Smooth muscle cell (in vitro differentiated cells): ENCODE measurements at regions not wholly inside any gene's neighbourhood (a gene's known extent, or its start where the extent isn't known, plus 50 kb on each side); places are given as distances from the start of the nearest gene placed in this dataset.
A peak's percentile ranks its signal among the peaks of the same experiment; 100 is the strongest.

Experiments
- DNase-seq: peaks from one replicate; lab custom pipeline; 2025; ENCODE audit not compliant: unreplicated experiment; lab: John Stamatoyannopoulos, UW
- H2AFZ ChIP-seq: fragments of 200-600 bp; sonication (generic); 2 replicates; pipeline ENCODE4 v1.6.0; 2016; ENCODE audit warnings: antibody characterized with exemption, low read depth, mild to moderate bottlenecking
- H3F3A ChIP-seq: fragments of 200-600 bp; sonication (generic); 2 replicates; pipeline ENCODE4 v1.6.0; 2017; ENCODE audit warnings: antibody characterized with exemption, low read depth
- H3K27ac ChIP-seq: fragments of 200-600 bp; sonication (generic); 2 replicates; pipeline ENCODE4 v1.5.1; 2016; ENCODE audit warnings: low read depth, mild to moderate bottlenecking
- H3K27me3 ChIP-seq: fragments of 200-600 bp; sonication (generic); 2 replicates; pipeline ENCODE4 v1.6.1; 2016; ENCODE audit warnings: low read depth, mild to moderate bottlenecking
- H3K36me3 ChIP-seq: fragments of 200-600 bp; sonication (generic); 2 replicates; pipeline ENCODE4 v1.5.1; 2016; ENCODE audit warnings: low read depth
- H3K4me1 ChIP-seq: fragments of 200-600 bp; sonication (generic); 2 replicates; pipeline ENCODE4 v1.5.1; 2016; ENCODE audit warnings: low read depth
- H3K4me2 ChIP-seq: fragments of 200-600 bp; sonication (generic); 2 replicates; pipeline ENCODE4 v1.6.0; 2016; ENCODE audit warnings: mild to moderate bottlenecking
- H3K4me3 ChIP-seq: fragments of 200-600 bp; sonication (generic); 2 replicates; pipeline ENCODE4 v1.5.1; 2016; ENCODE audit warnings: mild to moderate bottlenecking
- H3K79me2 ChIP-seq: fragments of 200-600 bp; sonication (generic); 2 replicates; pipeline ENCODE4 v1.6.0; 2016; ENCODE audit warnings: low read depth, mild to moderate bottlenecking
- H3K9ac ChIP-seq: fragments of 200-600 bp; sonication (generic); 2 replicates; pipeline ENCODE4 v1.6.0; 2016; ENCODE audit warnings: low read depth
- H3K9me3 ChIP-seq: fragments of 200-600 bp; sonication (generic); replicated peaks from 2 replicates; pipeline ENCODE4 v1.5.1; 2016; ENCODE audit warnings: low read depth
- H4K20me1 ChIP-seq: fragments of 200-600 bp; sonication (generic); 2 replicates; pipeline ENCODE4 v1.6.0; 2016; ENCODE audit warnings: low read depth
- WGBS: methylation state at CpG from one replicate; pipeline ENCODE4 v1.1.7; 2016; ENCODE audit warnings: low lambda C conversion rate; 5-methylcytosine and 5-hydroxymethylcytosine counted together
- TF ChIP-seq, protein P1 (sequence below): fragments of 200-600 bp; sonication (generic); IDR thresholded peaks from 2 replicates; pipeline ENCODE4 v1.5.1; 2017; ENCODE audit warnings: borderline replicate concordance, mild to moderate bottlenecking, antibody characterized with exemption; ENCODE audit not compliant: insufficient read depth, poor library complexity, severe bottlenecking

- TF ChIP-seq, protein P1, sequence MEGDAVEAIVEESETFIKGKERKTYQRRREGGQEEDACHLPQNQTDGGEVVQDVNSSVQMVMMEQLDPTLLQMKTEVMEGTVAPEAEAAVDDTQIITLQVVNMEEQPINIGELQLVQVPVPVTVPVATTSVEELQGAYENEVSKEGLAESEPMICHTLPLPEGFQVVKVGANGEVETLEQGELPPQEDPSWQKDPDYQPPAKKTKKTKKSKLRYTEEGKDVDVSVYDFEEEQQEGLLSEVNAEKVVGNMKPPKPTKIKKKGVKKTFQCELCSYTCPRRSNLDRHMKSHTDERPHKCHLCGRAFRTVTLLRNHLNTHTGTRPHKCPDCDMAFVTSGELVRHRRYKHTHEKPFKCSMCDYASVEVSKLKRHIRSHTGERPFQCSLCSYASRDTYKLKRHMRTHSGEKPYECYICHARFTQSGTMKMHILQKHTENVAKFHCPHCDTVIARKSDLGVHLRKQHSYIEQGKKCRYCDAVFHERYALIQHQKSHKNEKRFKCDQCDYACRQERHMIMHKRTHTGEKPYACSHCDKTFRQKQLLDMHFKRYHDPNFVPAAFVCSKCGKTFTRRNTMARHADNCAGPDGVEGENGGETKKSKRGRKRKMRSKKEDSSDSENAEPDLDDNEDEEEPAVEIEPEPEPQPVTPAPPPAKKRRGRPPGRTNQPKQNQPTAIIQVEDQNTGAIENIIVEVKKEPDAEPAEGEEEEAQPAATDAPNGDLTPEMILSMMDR = no peak
- Histone ChIP-seq H2AFZ (no peak overlapping the region), H4K20me1 (no peaks in the 10 kb centered on the region), H3K4me2 (peak overlapping the region; percentile 41), H3K4me1 (no peaks in the 10 kb centered on the region), H3F3A (no peaks in the 10 kb centered on the region), H3K36me3 (no peaks in the 10 kb centered on the region), H3K9ac (no peak overlapping the region), H3K27ac (peak overlapping the region; percentile 45), H3K27me3 (no peaks in the 10 kb centered on the region), H3K79me2 (no peaks in the 10 kb centered on the region), H3K9me3 (no peaks in the 10 kb centered on the region), H3K4me3 (no peak overlapping the region)
- no peak for DNase-seq
- WGBS = 43% methylated on average over 4 of the region's 4 CpGs
Measured at GRCh38 chr2:220469201-220469600, 841.8 kb downstream of the SLC4A3 start.

GRCh38 chr2:220473611-220474010, 846.2 kb downstream of the SLC4A3 start:
- no peak overlapping the region for H3K9ac ChIP-seq
- H3K27me3 ChIP-seq = no peaks in the 10 kb centered on the region
- H3K27ac ChIP-seq = no peak overlapping the region
- no peaks in the 10 kb centered on the region for H4K20me1 ChIP-seq
- no peak overlapping the region for H3K4me3 ChIP-seq
- no peaks in the 10 kb centered on the region for H3K9me3 ChIP-seq
- DNase-seq = no peak
- H3K36me3 ChIP-seq = no peaks in the 10 kb centered on the region
- H2AFZ ChIP-seq = no peak overlapping the region
- no peaks in the 10 kb centered on the region for H3F3A ChIP-seq
- TF ChIP-seq, protein P1 = no peak
- no peak overlapping the region for H3K4me2 ChIP-seq
- H3K4me1 ChIP-seq = no peaks in the 10 kb centered on the region
- H3K79me2 ChIP-seq = no peaks in the 10 kb centered on the region

- H3K27ac ChIP-seq = no peak overlapping the region
- no peaks in the 10 kb centered on the region for H3K4me1 ChIP-seq
- H3K79me2 ChIP-seq = no peaks in the 10 kb centered on the region
- no peak overlapping the region for H3K4me2 ChIP-seq
- DNase-seq = no peak
- H3F3A ChIP-seq = no peaks in the 10 kb centered on the region
- H4K20me1 ChIP-seq = no peaks in the 10 kb centered on the region
- H3K36me3 ChIP-seq = no peaks in the 10 kb centered on the region
- no peaks in the 10 kb centered on the region for H3K9me3 ChIP-seq
- TF ChIP-seq, protein P1 = no peak
- H2AFZ ChIP-seq = no peak overlapping the region
- no peaks in the 10 kb centered on the region for H3K27me3 ChIP-seq
- H3K9ac ChIP-seq = no peak overlapping the region
- no peak overlapping the region for H3K4me3 ChIP-seq
- WGBS = 73% methylated on average over 4 of the region's 4 CpGs
Measured at GRCh38 chr2:220476877-220477276, 849.4 kb downstream of the SLC4A3 start.

DNA sequence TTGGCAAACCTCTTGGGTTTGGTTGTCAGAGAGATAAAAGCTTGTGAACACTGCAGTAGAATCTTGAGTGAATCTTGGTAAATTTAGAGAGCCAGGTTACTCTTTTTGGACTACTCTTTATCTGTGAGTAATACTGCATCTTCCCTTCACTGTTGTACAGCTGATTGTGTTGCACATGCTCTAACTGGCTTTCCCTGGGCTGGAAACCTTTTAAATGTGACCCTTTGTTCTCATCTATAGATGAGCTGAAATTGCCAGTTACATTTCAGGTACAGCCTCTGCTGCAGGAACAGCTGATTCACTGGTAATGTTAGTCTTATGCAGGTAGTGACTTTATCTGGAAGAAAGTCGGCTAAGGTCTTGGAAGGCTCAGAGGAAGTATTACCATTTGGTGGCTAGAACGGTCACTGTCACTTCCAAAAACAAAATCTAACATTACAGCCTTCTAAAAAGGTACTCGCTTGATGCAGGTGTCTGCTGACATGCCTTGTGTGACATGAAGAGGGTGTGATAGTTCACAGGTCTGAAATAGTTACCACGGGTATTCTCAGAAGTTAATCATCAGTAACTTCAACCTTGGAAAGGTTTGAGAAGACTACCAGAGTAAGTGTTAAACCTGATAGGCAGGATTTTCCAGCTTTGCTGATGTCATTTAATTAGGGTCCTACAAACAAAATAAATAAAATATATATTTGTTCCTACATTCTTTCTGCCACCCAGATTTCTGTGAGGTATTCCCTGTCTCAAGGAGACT, 851.1 kb downstream of the SLC4A3 start:
- no peaks in the 10 kb centered on the region for H3K27me3 ChIP-seq
- H3K4me3 ChIP-seq = no peak overlapping the region
- H3F3A ChIP-seq = no peaks in the 10 kb centered on the region
- 81% methylated on average over 4 of the region's 4 CpGs for WGBS
- DNase-seq = no peak
- no peaks in the 10 kb centered on the region for H4K20me1 ChIP-seq
- H2AFZ ChIP-seq = no peak overlapping the region
- no peak overlapping the region for H3K27ac ChIP-seq
- no peaks in the 10 kb centered on the region for H3K9me3 ChIP-seq
- H3K9ac ChIP-seq = no peak overlapping the region
- H3K36me3 ChIP-seq = no peaks in the 10 kb centered on the region
- TF ChIP-seq, protein P1 = no peak
- H3K79me2 ChIP-seq = no peaks in the 10 kb centered on the region
- no peaks in the 10 kb centered on the region for H3K4me1 ChIP-seq
- H3K4me2 ChIP-seq = no peak overlapping the region
